DND-41 (cell line): ENCODE measurements at regions not wholly inside any gene's neighbourhood (a gene's known extent, or its start where the extent isn't known, plus 50 kb on each side); places are given as distances from the start of the nearest gene placed in this dataset.

ENCODE experiments used
- ATAC-seq: fragments of 200-7000 bp; cut with Tn5 transposase; 3 replicates; pipeline ENCODE4 v1.9.1; 2021; ENCODE audit warnings: low read depth; ENCODE audit not compliant: insufficient read depth
- DNase-seq: peaks from one replicate; pipeline ENCODE4 v3.0.0-alpha.2; 2020
- H2AFZ ChIP-seq: 2 replicates; pipeline ENCODE4 v1.6.0; 2012; ENCODE audit warnings: low read depth, low read length
- H3K27ac ChIP-seq: 2 replicates; pipeline ENCODE4 v1.5.1; 2012; ENCODE audit warnings: low read length, inconsistent platforms
- H3K27me3 ChIP-seq: fragments of 200-600 bp; sonication (generic); 2 replicates; pipeline ENCODE4 v1.6.0; 2012; ENCODE audit warnings: low read length, mild to moderate bottlenecking, inconsistent platforms; ENCODE audit not compliant: insufficient read depth, poor library complexity
- H3K36me3 ChIP-seq: 2 replicates; pipeline ENCODE4 v1.5.1; 2012; ENCODE audit warnings: low read length, inconsistent platforms; ENCODE audit not compliant: insufficient read depth
- H3K4me1 ChIP-seq: 2 replicates; pipeline ENCODE4 v1.5.1; 2012; ENCODE audit warnings: mild to moderate bottlenecking, low read length; ENCODE audit not compliant: insufficient read depth
- H3K4me2 ChIP-seq: 2 replicates; pipeline ENCODE4 v1.6.0; 2012; ENCODE audit warnings: mild to moderate bottlenecking, moderate library complexity, low read length, inconsistent platforms; ENCODE audit not compliant: insufficient read depth
- H3K4me3 ChIP-seq, 2 experiments: fragments of 200-600 bp in 1 of 2; shearing (Covaris generic) in 1 of 2; 2 replicates each; pipeline ENCODE4 v1.5.1; 2012 to 2016; ENCODE audit warnings: inconsistent platforms in 2 of 2, low read length in 2 of 2, mild to moderate bottlenecking in 2 of 2, low read depth in 1 of 2, moderate library complexity in 1 of 2
- H3K79me2 ChIP-seq: 2 replicates; pipeline ENCODE4 v1.6.0; 2012; ENCODE audit warnings: low read length, inconsistent platforms; ENCODE audit not compliant: insufficient read depth
- H3K9ac ChIP-seq: 2 replicates; pipeline ENCODE4 v1.6.0; 2012; ENCODE audit warnings: low read depth, mild to moderate bottlenecking, inconsistent platforms, low read length, moderate library complexity
- H3K9me3 ChIP-seq: 2 replicates; pipeline ENCODE4 v1.5.1; 2012; ENCODE audit warnings: low read length, moderate library complexity, mild to moderate bottlenecking, inconsistent platforms; ENCODE audit not compliant: insufficient read depth, severe bottlenecking
- H4K20me1 ChIP-seq: 2 replicates; pipeline ENCODE4 v1.6.0; 2012; ENCODE audit warnings: low read length; ENCODE audit not compliant: insufficient read depth
- EZH2 ChIP-seq: IDR thresholded peaks from 3 replicates; pipeline ENCODE4 v1.6.1; 2012; ENCODE audit warnings: borderline replicate concordance, low read depth, mild to moderate bottlenecking, moderate library complexity, low read length, inconsistent platforms; ENCODE audit not compliant: severe bottlenecking
- TF ChIP-seq, protein P1 (sequence below): IDR thresholded peaks from 2 replicates; pipeline ENCODE4 v1.5.1; 2012; ENCODE audit warnings: borderline replicate concordance, low read length, moderate library complexity, mild to moderate bottlenecking; ENCODE audit not compliant: poor library complexity, severe bottlenecking; ENCODE audit errors: extremely low read depth

- Histone ChIP-seq H2AFZ (no peak overlapping the region), H3K4me2 (no peak overlapping the region), H3K9ac (no peak overlapping the region), H3K4me1 (no peaks in the 10 kb centered on the region), H3K36me3 (no peaks in the 10 kb centered on the region), H3K4me3 (no peak overlapping the region), H3K27me3 (no peaks in the 10 kb centered on the region), H4K20me1 (no peaks in the 10 kb centered on the region), H3K27ac (no peak overlapping the region), H3K79me2 (no peaks in the 10 kb centered on the region), H3K9me3 (no peaks in the 10 kb centered on the region)
- no peak for TF ChIP-seq EZH2
- TF ChIP-seq, protein P1, sequence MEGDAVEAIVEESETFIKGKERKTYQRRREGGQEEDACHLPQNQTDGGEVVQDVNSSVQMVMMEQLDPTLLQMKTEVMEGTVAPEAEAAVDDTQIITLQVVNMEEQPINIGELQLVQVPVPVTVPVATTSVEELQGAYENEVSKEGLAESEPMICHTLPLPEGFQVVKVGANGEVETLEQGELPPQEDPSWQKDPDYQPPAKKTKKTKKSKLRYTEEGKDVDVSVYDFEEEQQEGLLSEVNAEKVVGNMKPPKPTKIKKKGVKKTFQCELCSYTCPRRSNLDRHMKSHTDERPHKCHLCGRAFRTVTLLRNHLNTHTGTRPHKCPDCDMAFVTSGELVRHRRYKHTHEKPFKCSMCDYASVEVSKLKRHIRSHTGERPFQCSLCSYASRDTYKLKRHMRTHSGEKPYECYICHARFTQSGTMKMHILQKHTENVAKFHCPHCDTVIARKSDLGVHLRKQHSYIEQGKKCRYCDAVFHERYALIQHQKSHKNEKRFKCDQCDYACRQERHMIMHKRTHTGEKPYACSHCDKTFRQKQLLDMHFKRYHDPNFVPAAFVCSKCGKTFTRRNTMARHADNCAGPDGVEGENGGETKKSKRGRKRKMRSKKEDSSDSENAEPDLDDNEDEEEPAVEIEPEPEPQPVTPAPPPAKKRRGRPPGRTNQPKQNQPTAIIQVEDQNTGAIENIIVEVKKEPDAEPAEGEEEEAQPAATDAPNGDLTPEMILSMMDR = no peak
- DNase-seq (no peak), ATAC-seq (no peak)
Measured at GRCh38 chr6:84280639-84281038, 53.2 kb upstream of the CEP162 start.

GRCh38 chr6:84280030-84280429 is 52.6 kb upstream of the CEP162 start:
- Histone ChIP-seq H4K20me1 (no peaks in the 10 kb centered on the region), H3K27ac (no peak overlapping the region), H3K9ac (no peak overlapping the region), H2AFZ (no peak overlapping the region), H3K4me3 (no peak overlapping the region), H3K4me1 (no peaks in the 10 kb centered on the region), H3K36me3 (no peaks in the 10 kb centered on the region), H3K27me3 (no peaks in the 10 kb centered on the region), H3K9me3 (no peaks in the 10 kb centered on the region), H3K79me2 (no peaks in the 10 kb centered on the region), H3K4me2 (no peak overlapping the region)
- DNase-seq (no peak), ATAC-seq (no peak)
- TF ChIP-seq EZH2 = no peak
- TF ChIP-seq, protein P1 = no peak

DNA sequence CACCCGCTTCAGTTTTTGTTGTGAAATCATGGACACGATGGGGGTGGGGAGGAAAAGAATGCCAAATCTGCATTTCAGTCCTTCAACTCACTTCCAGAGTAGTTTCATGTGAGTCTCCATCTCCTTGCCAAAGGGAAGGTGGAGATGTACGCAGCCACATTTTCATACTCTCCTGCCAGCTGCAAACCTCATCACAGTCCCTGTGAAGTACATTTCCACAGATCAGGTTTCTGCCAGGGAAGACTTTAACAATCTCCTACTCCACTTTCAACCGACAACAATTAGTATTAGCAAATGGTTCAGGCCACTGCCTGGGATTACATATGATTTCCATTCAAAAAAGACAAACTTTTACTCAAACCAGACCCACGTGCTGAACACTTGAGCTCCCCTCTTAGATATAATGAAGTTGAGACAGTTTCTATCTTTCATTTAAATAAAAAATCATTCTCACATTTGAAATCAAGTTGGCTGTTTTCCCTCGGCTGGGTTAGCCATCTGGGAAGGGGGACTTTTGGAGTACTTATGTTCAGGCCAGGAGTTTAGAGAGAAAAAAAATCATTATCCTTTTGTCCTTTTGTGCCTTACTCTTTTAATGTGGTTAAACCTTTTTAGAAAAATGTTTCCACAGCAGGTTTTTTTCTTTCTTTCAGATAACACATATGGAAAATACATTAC is 51.0 kb upstream of the CEP162 start:
- no peaks in the 10 kb centered on the region for H3K9me3 ChIP-seq

More for the DNA sequence above, 51.0 kb upstream of the CEP162 start:
- no peak overlapping the region for H2AFZ ChIP-seq
- H3K36me3 ChIP-seq = no peaks in the 10 kb centered on the region
- no peak for ATAC-seq
- TF ChIP-seq, protein P1 = no peak
- no peak for TF ChIP-seq EZH2
- H3K4me2 ChIP-seq = no peak overlapping the region
- no peak for DNase-seq
- H3K4me3 ChIP-seq = no peak overlapping the region
- H3K27ac ChIP-seq = no peak overlapping the region
- H3K9ac ChIP-seq = no peak overlapping the region
- no peaks in the 10 kb centered on the region for H3K79me2 ChIP-seq
- H4K20me1 ChIP-seq = no peaks in the 10 kb centered on the region
- H3K27me3 ChIP-seq = no peaks in the 10 kb centered on the region
- no peaks in the 10 kb centered on the region for H3K4me1 ChIP-seq
